ENCODE measurements at regions not wholly inside any gene's neighbourhood (a gene's known extent, or its start where the extent isn't known, plus 50 kb on each side); places are given as distances from the start of the nearest gene placed in this dataset.
A peak's percentile ranks its signal among the peaks of the same experiment; 100 is the strongest.

DNA sequence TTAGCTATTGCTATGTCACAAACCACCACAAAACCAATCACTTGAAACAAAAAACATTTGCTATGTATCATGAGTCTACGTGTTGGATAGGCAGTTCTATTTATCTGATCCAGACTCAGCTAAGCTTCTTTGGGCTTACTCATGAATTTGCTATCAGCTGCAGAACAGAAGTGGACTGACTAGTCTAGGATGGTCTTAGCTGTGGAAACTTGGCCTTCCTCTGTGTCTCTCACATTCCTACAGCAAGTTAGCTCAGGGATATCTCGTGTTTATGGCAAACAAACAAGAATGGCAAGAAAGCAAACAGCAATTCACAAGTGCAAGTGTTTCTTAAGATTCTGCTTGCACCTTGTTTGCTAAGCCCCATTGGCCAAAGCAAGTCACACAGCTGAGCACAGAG lies 288.0 kb upstream of the TNP1 start:
- H3K4me3 ChIP-seq (ENCODE audit: control insufficient read depth, low read depth, low read length) = no peak overlapping the region
- TF ChIP-seq, protein P1, sequence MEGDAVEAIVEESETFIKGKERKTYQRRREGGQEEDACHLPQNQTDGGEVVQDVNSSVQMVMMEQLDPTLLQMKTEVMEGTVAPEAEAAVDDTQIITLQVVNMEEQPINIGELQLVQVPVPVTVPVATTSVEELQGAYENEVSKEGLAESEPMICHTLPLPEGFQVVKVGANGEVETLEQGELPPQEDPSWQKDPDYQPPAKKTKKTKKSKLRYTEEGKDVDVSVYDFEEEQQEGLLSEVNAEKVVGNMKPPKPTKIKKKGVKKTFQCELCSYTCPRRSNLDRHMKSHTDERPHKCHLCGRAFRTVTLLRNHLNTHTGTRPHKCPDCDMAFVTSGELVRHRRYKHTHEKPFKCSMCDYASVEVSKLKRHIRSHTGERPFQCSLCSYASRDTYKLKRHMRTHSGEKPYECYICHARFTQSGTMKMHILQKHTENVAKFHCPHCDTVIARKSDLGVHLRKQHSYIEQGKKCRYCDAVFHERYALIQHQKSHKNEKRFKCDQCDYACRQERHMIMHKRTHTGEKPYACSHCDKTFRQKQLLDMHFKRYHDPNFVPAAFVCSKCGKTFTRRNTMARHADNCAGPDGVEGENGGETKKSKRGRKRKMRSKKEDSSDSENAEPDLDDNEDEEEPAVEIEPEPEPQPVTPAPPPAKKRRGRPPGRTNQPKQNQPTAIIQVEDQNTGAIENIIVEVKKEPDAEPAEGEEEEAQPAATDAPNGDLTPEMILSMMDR (conservative IDR thresholded peaks at IDR 0.05; ENCODE audit: control insufficient read depth, insufficient read depth, low read depth, low read length) = no peak
- DNase-seq (ENCODE audit: low read depth) = no peak

DNA sequence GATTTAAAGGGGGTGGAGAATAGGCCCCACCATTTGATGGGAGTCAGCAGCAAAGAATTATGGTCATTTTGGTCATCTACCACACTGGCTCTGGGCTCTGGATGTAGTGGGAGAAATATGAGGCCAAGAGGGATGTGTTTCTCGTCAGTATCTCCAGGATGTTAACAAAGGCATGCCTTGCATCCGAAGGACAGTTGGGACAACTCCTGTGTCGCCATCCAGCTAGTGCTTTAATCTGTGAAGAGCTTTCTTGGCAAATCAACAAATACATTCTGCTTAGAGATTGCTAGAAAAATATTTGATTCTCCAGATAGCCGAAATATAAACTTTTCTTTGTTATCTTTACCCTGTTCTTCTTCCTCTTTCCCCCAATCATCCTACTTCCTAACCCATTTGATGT lies 287.1 kb upstream of the TNP1 start:
- DNase-seq (ENCODE audit: low read depth) = no peak
- H3K4me3 ChIP-seq (ENCODE audit: control insufficient read depth, low read depth, low read length) = no peak overlapping the region
- TF ChIP-seq, protein P1 (conservative IDR thresholded peaks at IDR 0.05; ENCODE audit: control insufficient read depth, insufficient read depth, low read depth, low read length) = no peak

DNA sequence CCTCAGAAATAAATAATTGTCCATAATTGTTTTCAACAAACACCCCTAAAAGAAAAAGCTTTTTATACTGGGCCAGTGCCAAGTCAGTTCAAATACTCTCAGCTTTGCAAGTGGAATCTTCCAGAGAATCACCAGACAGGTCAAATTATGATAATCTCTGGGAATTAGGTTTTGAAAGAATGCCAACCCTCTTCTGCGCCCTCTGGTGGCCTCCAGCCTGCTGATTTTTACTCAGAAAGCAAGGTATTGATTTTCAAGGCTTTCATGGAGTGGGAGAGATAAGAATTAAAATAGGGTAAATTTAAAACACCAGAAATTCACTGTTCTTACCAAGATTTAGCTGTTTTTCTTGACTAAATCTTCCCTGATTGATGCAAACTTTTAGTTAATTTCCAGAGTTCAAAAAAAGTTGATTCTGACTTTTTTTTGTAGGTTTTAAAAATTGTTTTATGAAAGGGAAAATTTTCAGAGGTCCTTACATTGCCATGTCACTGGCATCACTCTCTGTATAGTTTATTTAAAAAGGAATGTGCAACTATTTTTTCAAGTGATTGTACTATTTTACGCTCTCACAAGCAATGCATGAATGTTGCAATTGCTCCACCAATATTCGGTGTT lies 282.9 kb upstream of the TNP1 start:
- TF ChIP-seq, protein P1 (conservative IDR thresholded peaks at IDR 0.05; ENCODE audit: control insufficient read depth, insufficient read depth, low read depth, low read length) = peak; percentile 83
- peak; percentile 47 for DNase-seq (ENCODE audit: low read depth)

DNA sequence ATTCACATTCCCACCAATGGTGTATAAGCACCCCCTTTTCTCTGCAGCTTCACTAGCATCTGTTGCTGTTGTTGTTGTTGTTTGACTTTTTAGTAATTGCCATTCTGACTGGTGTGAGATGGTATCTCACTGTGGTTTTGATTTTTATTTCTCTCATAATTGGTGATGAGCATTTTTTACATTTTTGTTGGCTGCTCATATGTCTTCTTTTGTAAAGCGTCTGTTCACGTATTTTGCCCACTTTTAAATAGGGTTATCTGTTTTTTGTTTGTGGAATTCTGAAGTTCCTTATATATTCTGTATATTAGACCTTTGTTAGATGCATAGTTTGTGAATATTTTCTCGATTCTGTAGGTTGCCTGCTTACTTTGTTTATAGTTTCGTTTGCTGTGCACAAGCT lies 278.4 kb upstream of the TNP1 start:
- TF ChIP-seq, protein P1 (conservative IDR thresholded peaks at IDR 0.05; ENCODE audit: control insufficient read depth, insufficient read depth, low read depth, low read length) = no peak
- no peak overlapping the region for H3K4me3 ChIP-seq (ENCODE audit: control insufficient read depth, low read depth, low read length)

More for the DNA sequence above, 282.9 kb upstream of the TNP1 start:
- H3K4me3 ChIP-seq (ENCODE audit: control insufficient read depth, low read depth, low read length) = no peak overlapping the region

DNA sequence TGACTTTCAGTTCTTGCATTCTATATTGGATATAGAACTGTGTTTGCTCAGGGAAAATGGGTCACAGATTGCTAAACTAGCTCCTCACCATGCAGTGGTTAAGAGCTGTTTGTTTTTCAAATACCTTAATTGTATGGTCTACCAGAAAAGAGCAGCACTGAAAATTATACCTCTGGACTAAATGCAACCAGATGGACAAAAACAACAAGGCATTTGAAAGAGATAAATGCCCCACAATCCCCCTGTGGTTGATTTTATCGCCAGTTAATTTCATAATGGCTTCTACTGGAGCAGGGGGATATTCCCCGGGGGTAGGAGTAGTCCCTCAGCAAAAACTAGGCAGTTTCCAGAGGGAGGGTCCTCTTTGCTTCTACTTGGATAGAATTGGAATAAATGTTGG lies 267.9 kb upstream of the TNP1 start:
- TF ChIP-seq, protein P1 (conservative IDR thresholded peaks at IDR 0.05; ENCODE audit: control insufficient read depth, insufficient read depth, low read depth, low read length) = no peak
- H3K4me3 ChIP-seq (ENCODE audit: control insufficient read depth, low read depth, low read length) = no peak overlapping the region
- no peak for DNase-seq (ENCODE audit: low read depth)

More for the DNA sequence above, 278.4 kb upstream of the TNP1 start:
- no peak for DNase-seq (ENCODE audit: low read depth)

DNA sequence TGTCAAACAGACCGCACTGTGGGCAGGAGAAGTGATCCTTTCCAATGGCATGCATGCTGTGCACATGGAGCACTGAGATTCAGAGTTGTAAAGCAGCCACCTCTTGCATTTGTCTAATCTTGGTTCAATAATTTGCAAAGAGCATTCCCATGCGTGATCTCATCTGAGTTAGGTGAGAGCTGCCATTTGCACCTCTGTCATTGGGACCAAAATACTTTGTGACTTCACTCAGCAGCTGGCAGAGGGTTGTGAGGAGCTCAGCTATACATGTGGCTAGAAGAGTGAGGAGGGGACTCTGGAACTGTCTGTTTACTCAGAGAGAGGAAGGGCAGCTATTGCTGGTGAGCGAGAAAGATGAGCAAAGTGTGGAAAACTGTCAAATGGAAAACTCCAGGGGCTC lies 265.1 kb upstream of the TNP1 start:
- TF ChIP-seq, protein P1 (conservative IDR thresholded peaks at IDR 0.05; ENCODE audit: control insufficient read depth, insufficient read depth, low read depth, low read length) = no peak

DNA sequence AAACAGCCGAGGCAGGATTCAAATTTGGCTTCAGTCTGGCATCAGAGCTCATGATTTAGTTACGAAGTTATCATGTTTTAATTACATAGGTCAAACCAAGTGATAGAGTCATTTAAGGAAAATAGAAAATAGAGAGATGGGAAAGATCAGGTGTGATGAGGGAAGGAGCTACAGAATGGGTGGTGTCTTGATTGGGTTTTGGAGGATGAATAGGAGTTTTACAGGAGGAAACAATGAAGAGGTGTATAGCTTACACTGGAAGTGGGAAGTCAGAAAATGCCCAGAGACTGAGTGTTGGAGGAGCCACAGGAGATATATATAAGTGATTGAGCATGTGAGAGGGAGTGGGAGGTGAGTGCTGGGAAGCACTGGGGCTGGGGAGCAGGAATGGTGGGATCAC lies 264.2 kb upstream of the TNP1 start:
- DNase-seq (ENCODE audit: low read depth) = no peak
- no peak overlapping the region for H3K4me3 ChIP-seq (ENCODE audit: control insufficient read depth, low read depth, low read length)
- TF ChIP-seq, protein P1 (conservative IDR thresholded peaks at IDR 0.05; ENCODE audit: control insufficient read depth, insufficient read depth, low read depth, low read length) = no peak

More for the DNA sequence above, 265.1 kb upstream of the TNP1 start:
- H3K4me3 ChIP-seq (ENCODE audit: control insufficient read depth, low read depth, low read length) = no peak overlapping the region
- DNase-seq (ENCODE audit: low read depth) = no peak
